Ishikawa (cell line): ENCODE measurements at regions not wholly inside any gene's neighbourhood (a gene's known extent, or its start where the extent isn't known, plus 50 kb on each side); places are given as distances from the start of the nearest gene placed in this dataset.

Source experiments
- CEBPB ChIP-seq: IDR thresholded peaks from 2 replicates; pipeline ENCODE4 v1.6.1; 2012
- CREB1 ChIP-seq: IDR thresholded peaks from 2 replicates; pipeline ENCODE4 v1.6.1; 2012; ENCODE audit warnings: low read depth
- EGR1 ChIP-seq: IDR thresholded peaks from 2 replicates; pipeline ENCODE4 v1.6.1; 2012
- EP300 ChIP-seq: IDR thresholded peaks from 2 replicates; pipeline ENCODE4 v1.6.1; 2012; ENCODE audit warnings: borderline replicate concordance
- FOXM1 ChIP-seq: IDR thresholded peaks from 2 replicates; pipeline ENCODE4 v1.6.1; 2012; ENCODE audit warnings: low read depth, borderline replicate concordance
- MAX ChIP-seq: IDR thresholded peaks from 2 replicates; pipeline ENCODE4 v1.6.1; 2012
- NFIC ChIP-seq: IDR thresholded peaks from 2 replicates; pipeline ENCODE4 v1.6.1; 2012
- RAD21 ChIP-seq: IDR thresholded peaks from 2 replicates; pipeline ENCODE4 v1.6.1; 2012; ENCODE audit warnings: low read depth
- TAF1 ChIP-seq: IDR thresholded peaks from 2 replicates; pipeline ENCODE4 v1.6.1; 2012; ENCODE audit warnings: low read depth, mild to moderate bottlenecking
- TCF12 ChIP-seq: IDR thresholded peaks from 2 replicates; pipeline ENCODE4 v1.6.1; 2012; ENCODE audit warnings: low read depth
- TEAD4 ChIP-seq: IDR thresholded peaks from 2 replicates; pipeline ENCODE4 v1.6.1; 2012
- YY1 ChIP-seq: IDR thresholded peaks from 2 replicates; pipeline ENCODE4 v1.6.1; 2012; ENCODE audit warnings: low read depth
- ZBTB7A ChIP-seq: IDR thresholded peaks from 2 replicates; pipeline ENCODE4 v1.6.1; 2012; ENCODE audit warnings: low read depth
- TF ChIP-seq, protein P1 (sequence below): IDR thresholded peaks from 2 replicates; pipeline ENCODE4 v1.6.1; 2012; ENCODE audit warnings: low read depth, mild to moderate bottlenecking
- TF ChIP-seq, protein P2 (sequence below): IDR thresholded peaks from 2 replicates; pipeline ENCODE4 v1.6.1; 2012

DNA sequence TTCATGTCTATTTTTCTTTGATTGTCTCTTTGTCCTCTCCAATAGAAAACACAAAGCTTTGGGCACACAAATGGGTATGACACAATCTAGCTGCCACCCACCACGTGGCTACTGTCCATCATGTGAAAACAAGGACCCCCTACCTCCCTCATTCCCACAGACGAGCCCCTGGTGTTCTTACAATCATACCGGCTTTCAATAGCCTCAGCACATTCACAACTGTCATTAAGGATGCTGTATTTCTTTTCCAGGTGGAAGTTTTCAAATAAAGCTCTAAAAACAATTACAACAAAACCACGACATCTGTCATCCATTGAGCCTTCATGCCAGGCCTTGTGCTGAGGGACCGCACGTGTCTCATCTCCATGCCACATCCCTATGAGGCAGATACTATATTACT lies 552.6 kb upstream of the ADAMTS9 start:
- TF ChIP-seq, protein P1, sequence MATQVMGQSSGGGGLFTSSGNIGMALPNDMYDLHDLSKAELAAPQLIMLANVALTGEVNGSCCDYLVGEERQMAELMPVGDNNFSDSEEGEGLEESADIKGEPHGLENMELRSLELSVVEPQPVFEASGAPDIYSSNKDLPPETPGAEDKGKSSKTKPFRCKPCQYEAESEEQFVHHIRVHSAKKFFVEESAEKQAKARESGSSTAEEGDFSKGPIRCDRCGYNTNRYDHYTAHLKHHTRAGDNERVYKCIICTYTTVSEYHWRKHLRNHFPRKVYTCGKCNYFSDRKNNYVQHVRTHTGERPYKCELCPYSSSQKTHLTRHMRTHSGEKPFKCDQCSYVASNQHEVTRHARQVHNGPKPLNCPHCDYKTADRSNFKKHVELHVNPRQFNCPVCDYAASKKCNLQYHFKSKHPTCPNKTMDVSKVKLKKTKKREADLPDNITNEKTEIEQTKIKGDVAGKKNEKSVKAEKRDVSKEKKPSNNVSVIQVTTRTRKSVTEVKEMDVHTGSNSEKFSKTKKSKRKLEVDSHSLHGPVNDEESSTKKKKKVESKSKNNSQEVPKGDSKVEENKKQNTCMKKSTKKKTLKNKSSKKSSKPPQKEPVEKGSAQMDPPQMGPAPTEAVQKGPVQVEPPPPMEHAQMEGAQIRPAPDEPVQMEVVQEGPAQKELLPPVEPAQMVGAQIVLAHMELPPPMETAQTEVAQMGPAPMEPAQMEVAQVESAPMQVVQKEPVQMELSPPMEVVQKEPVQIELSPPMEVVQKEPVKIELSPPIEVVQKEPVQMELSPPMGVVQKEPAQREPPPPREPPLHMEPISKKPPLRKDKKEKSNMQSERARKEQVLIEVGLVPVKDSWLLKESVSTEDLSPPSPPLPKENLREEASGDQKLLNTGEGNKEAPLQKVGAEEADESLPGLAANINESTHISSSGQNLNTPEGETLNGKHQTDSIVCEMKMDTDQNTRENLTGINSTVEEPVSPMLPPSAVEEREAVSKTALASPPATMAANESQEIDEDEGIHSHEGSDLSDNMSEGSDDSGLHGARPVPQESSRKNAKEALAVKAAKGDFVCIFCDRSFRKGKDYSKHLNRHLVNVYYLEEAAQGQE: no peak
- no peak for TF ChIP-seq NFIC
- no peak for TF ChIP-seq FOXM1
- TF ChIP-seq EGR1: no peak
- TF ChIP-seq TCF12: no peak
- TF ChIP-seq TAF1: no peak
- TF ChIP-seq YY1: no peak
- TF ChIP-seq CEBPB: no peak
- TF ChIP-seq ZBTB7A: no peak
- TF ChIP-seq, protein P2, sequence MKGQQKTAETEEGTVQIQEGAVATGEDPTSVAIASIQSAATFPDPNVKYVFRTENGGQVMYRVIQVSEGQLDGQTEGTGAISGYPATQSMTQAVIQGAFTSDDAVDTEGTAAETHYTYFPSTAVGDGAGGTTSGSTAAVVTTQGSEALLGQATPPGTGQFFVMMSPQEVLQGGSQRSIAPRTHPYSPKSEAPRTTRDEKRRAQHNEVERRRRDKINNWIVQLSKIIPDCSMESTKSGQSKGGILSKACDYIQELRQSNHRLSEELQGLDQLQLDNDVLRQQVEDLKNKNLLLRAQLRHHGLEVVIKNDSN: no peak
- no peak for TF ChIP-seq EP300
- TF ChIP-seq RAD21: no peak
- TF ChIP-seq MAX: no peak
- TF ChIP-seq TEAD4: no peak
- no peak for TF ChIP-seq CREB1

DNA sequence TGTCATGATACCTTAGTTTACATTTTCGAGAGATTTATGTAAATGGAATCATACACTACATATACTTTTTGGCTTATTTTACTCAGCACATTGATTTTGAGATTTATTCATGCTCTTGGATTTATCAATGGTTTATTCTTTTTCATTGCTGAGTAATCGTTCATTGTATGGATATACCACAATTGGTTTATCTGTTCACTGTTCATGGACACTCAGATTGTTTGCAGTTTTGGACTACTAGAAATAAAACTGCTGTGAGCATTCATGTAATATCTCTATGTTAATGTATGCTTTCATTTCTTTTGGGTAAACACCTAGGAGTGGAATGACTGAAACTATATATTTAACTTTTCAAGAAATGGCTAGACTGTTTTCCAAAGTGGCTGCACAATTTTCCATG lies 550.9 kb upstream of the ADAMTS9 start:
- no peak for TF ChIP-seq NFIC
- TF ChIP-seq FOXM1: no peak
- no peak for TF ChIP-seq TCF12
- TF ChIP-seq RAD21: no peak
- TF ChIP-seq EGR1: no peak
- TF ChIP-seq TAF1: no peak
- TF ChIP-seq ZBTB7A: no peak

DNA sequence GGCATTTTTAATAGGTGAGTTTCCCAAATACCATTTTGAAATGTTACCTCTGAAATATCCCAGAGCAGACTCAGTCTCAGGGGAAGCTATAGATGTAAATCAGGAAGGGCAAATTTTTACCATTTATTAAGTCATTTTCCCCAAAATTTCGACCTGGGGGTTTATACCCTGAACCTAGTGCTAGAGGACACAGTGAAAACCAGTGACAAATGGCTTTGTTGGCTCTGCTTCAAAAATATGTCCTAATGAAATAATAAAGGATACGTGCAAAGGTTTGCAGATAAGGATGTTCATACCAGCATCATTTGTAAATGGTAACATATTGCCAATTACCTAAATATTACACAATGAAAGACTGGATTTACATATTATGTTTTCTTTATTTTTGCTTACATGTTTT lies 546.7 kb upstream of the ADAMTS9 start:
- TF ChIP-seq CEBPB (no peak), TAF1 (no peak), TEAD4 (no peak), YY1 (no peak), NFIC (no peak), ZBTB7A (no peak), RAD21 (no peak), EGR1 (no peak), EP300 (no peak), FOXM1 (no peak), CREB1 (no peak), TCF12 (no peak), MAX (no peak)
- TF ChIP-seq, protein P1: no peak
- TF ChIP-seq, protein P2: no peak

DNA sequence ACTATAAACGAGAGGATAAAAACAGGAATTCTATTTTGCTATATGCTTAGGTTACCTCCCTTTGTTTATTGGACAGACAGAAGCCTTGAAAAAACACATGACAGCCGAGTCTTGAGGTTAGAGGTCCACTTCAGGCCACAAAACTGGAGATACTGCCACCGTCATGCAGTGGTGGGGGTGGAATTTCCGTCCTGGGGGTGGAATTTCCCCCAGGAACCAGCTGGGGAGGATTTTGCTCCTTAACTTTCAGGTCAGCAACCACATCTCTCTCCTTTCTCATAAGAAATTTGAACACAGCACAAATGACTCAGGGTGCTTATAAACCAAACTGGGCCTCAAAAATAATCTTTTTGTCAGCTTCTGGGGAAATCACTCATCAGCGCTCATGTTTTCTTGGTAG lies 545.8 kb upstream of the ADAMTS9 start:
- TF ChIP-seq MAX (no peak), EGR1 (no peak), ZBTB7A (no peak), TAF1 (no peak), YY1 (no peak), NFIC (no peak), FOXM1 (no peak)

GRCh38 chr3:65231544-65231943 lies 543.7 kb upstream of the ADAMTS9 start:
- TF ChIP-seq NFIC (no peak), RAD21 (no peak), ZBTB7A (no peak), YY1 (no peak), TAF1 (no peak), TCF12 (no peak), CREB1 (no peak), TEAD4 (no peak), EGR1 (no peak), FOXM1 (no peak)
- TF ChIP-seq, protein P2: no peak
